ENCODE measurements at regions not wholly inside any gene's neighbourhood (a gene's known extent, or its start where the extent isn't known, plus 50 kb on each side); places are given as distances from the start of the nearest gene placed in this dataset.

DNA sequence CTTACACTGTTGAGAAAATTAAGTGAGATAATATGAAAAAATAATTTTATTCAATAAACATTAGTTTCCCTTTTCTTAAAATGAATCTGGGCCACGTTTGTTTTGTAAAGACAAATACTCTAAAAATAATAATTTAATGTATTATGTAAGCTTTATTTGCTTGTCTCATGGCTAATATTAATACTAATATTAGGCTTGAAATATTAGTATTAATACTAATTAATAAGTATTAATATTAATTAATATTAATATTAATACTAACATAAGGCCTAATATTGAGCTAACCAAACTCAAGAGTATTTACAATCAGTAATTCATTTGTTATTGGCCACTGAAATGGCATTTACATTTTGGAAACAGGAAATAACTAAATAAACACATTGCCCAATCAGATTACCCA is 280.1 kb upstream of the ESRRG start:
- TF ChIP-seq POLR2A (IDR thresholded peaks at IDR 0.05; ENCODE audit: low read length) (no peak), GATA1 (IDR thresholded peaks at IDR 0.05; ENCODE audit: low read depth, low read length) (no peak)
- no peak for DNase-seq

DNA sequence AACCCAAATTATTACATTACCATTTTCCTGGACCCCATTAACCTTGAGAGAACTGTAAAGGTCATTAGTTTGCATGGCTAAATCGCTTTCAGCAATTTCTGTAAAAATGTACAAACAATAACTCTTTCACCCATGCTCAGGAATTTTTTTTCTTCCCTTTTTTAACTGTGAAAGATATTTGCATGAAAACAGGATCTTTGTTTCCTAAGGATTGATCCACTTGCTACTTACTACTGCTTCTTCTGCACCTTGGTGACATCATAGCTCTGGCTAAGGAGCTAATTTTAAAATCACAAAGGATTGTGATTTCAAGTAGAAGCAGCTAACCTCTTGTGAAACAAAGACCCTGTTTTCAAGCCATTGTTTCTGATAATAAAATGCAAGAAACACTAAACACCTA is 274.6 kb upstream of the ESRRG start:
- TF ChIP-seq POLR2A (IDR thresholded peaks at IDR 0.05; ENCODE audit: low read length) (no peak), GATA1 (IDR thresholded peaks at IDR 0.05; ENCODE audit: low read depth, low read length) (no peak)

DNA sequence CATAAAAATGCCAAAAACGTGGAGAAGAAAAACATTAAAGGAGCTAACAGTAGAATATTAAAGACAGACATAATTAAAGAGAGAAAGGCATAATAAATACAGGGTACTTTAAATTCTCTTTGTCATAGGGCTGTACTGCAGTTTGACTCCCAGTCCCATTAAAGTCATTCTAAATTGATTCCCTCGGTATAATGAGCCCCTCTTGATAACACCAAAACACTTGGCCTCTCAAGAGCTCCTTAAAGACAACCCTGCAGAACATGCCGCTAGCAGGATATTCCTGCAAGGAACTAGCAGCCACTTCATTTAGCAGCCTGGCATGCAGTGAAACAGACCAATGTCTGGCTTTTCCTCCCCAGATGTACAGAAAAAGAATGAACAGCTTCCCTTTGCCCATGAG is 273.8 kb upstream of the ESRRG start:
- TF ChIP-seq GATA1 (IDR thresholded peaks at IDR 0.05; ENCODE audit: low read depth, low read length) (no peak), POLR2A (IDR thresholded peaks at IDR 0.05; ENCODE audit: low read length) (no peak)
- DNase-seq = no peak

More for the DNA sequence above, 274.6 kb upstream of the ESRRG start:
- no peak for DNase-seq

DNA sequence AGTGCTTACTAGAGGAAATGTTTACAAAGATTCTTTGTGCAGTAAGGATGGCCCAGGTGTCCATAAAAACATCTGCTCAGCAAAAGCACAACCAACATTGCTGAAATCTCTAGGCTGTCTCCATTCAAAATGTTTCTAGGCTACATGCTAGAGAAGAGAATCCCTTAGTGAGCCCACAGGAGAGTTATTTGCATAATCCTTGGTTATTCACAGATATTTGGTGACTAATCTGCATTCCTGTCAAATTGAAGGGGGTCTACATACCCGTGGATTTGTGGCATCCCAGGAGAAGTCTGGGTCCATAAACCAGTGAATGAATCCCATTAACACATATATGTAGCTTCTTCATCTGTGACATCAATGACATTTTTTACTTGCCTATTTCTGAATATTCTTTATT is 261.3 kb upstream of the ESRRG start:
- no peak for TF ChIP-seq POLR2A (IDR thresholded peaks at IDR 0.05; ENCODE audit: low read length)
- no peak for TF ChIP-seq GATA1 (IDR thresholded peaks at IDR 0.05; ENCODE audit: low read depth, low read length)
- no peak for DNase-seq

DNA sequence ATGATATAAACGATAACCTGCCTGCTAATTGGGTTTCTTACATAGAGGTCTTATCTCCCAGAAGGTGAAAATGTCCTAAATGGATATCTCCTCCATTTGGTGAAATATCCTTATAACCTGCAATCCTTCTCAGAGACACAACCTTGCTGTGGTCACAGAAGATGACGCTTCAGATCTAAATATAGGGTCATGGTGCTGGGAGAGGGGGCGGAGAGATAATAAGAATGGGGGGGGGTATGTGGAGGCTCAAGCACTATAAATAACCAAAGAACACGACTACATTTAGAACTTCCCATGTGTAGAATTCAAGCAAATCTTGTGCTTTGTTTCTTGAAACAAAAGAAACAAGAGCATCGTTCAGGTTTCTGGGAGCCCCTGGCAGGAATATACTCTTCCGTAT is 260.6 kb upstream of the ESRRG start:
- TF ChIP-seq POLR2A (IDR thresholded peaks at IDR 0.05; ENCODE audit: low read length) (no peak), GATA1 (IDR thresholded peaks at IDR 0.05; ENCODE audit: low read depth, low read length) (no peak)
- no peak for DNase-seq

DNA sequence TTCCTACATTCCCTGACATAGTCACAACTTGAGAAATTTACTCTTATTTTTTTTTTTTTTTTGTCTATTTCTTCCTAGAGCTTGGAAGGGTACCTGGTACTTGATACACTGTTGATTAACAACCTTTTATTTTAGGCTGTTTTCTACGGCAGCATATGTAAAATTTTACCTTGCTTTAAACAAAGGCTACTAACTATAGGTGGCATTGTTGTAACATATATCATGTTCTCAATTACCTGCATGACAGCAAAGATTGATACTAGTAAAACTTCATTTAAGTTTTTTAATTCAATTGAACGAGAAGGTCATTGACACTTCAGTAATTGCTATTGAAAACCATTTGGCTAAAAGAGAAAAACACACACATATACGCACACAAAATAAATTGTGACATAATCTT is 238.3 kb upstream of the ESRRG start:
- DNase-seq = no peak
- no peak for TF ChIP-seq POLR2A (IDR thresholded peaks at IDR 0.05; ENCODE audit: low read length)
- no peak for TF ChIP-seq GATA1 (IDR thresholded peaks at IDR 0.05; ENCODE audit: low read depth, low read length)

DNA sequence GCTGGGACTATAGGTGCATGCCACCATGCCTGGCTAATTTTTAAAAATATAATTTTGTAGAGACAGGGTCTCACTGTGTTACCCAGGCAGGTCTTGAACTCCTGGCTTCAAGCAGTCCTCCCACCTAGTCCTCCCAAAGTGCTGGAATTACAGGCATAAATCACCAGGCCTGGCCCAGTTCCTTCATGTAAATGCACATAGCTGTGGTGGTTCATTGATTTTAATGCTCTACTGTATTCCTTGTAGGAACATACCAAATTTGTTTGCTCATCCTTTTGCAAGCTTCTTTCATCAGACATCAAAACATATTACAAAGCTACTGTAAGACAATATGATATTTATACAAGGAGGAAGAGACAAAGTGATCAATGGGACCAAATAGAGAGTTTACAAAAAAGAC is 237.5 kb upstream of the ESRRG start:
- no peak for DNase-seq

DNA sequence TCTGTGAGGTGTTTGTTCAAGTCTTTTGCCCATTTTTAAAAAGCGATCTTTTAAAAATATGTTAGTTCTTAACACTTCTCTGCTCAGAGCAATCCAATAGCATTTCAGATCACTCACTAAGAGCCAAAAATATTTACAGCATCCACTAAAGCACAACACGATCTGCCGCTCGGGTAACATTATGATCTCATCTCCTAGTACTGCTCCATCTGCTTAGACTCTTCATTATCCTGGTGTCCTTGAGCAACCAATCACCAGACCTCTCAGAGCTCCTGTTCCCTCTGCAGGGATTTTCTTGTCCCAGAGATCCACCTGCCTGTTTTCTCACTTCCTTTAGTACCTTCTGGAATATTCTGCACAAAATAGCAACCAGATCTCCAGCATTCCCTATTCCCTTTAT is 235.3 kb upstream of the ESRRG start:
- TF ChIP-seq POLR2A (IDR thresholded peaks at IDR 0.05; ENCODE audit: low read length) (no peak), GATA1 (IDR thresholded peaks at IDR 0.05; ENCODE audit: low read depth, low read length) (no peak)
- no peak for DNase-seq

More for the DNA sequence above, 237.5 kb upstream of the ESRRG start:
- TF ChIP-seq POLR2A (IDR thresholded peaks at IDR 0.05; ENCODE audit: low read length) (no peak), GATA1 (IDR thresholded peaks at IDR 0.05; ENCODE audit: low read depth, low read length) (no peak)

DNA sequence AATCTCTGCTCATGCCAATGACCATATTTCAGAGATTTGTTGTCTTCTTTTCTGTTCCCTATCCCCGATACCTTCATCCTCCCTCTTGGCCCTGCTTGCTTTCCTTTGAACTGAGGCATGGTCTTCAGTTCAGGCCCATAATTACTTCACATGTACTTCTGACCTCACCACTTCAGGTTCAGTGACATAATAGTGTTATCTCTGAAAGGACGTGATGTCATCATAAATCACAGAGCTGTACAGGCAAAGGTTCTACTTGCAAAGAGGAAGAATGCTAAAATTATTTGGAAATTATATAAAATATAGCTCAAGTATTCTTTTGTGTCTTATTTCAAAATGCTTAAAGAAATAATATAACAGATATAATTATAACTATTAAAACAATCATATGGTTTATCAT is 230.3 kb upstream of the ESRRG start:
- TF ChIP-seq POLR2A (IDR thresholded peaks at IDR 0.05; ENCODE audit: low read length) = no peak
- TF ChIP-seq GATA1 (IDR thresholded peaks at IDR 0.05; ENCODE audit: low read depth, low read length) = no peak
- DNase-seq = no peak

DNA sequence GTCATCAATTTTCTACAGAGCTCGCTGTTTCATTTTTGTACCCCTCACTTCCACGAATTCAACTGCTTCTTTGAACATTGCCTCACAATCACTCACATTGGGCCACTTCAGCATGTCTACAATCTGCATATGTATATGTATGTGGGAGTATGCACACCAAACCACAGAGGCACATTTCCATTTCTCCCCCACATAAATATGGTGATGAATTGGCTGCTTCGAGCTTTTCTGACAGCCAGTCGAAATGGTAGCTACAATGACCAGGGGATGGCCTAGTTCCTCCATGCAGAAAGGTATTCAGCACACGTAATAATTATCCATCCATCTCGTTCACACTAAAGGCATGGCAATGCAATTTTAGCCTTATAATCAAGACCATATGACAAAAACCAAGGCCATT is 229.6 kb upstream of the ESRRG start:
- DNase-seq = no peak
- no peak for TF ChIP-seq GATA1 (IDR thresholded peaks at IDR 0.05; ENCODE audit: low read depth, low read length)
- no peak for TF ChIP-seq POLR2A (IDR thresholded peaks at IDR 0.05; ENCODE audit: low read length)

DNA sequence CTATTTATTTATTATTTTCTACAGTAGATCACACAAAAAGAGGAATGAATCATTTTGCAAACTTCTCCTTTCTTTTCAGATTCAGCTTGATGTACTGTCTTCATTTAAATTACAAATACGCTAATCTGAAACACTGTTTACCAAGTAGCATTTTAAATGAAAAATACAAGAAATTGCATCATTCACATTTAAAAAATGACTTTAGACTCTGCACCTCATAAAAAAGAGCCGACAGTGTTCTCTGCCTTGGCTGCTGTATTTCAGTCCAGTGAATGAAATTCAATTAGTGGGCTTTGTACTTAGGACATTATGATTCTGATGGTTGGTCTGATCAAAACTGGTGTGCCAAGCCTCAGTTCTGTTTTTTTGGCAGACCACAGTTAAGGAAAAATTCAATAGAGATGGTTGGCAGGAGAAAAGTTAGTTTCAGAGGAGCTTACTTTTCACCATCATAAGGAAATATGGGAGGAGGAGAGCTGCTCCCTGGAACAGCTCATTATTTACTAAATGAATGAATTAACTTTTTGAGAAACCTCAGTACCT is 222.4 kb upstream of the ESRRG start:
- TF ChIP-seq POLR2A (IDR thresholded peaks at IDR 0.05; ENCODE audit: low read length) = no peak
- TF ChIP-seq GATA1 (IDR thresholded peaks at IDR 0.05; ENCODE audit: low read depth, low read length) = no peak
- DNase-seq = no peak

DNA sequence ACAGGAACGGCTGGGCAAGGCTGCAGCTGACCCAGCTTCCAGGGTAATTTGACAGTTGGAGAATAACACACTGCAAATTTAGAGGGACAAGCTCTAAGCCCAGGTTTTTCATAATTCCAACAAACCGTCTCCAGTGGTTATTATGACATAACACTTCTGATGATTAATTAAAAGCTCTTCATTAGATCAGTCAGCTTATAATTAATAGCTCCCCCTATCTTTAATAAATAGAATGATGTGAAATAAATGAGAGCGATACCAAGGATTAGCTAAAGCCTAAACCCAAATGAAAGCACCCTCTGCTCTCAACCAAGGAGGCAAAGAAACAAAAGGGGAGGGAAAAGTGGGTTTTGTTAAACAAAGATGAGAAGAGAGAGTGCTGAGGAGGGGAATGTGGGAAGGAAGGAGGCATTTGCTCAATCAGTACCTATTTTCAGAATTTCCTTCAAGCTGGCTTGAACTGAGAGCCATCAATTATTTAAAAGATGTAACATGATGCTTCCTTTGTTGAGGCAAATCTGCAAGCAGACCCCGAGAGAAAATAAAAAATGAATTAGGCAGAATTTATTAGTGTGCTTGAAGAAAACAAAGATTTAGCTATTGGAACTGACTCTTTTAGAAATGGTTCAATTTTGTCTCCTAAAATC is 221.8 kb upstream of the ESRRG start:
- DNase-seq = no peak
- TF ChIP-seq POLR2A (IDR thresholded peaks at IDR 0.05; ENCODE audit: low read length) = no peak
- TF ChIP-seq GATA1 (IDR thresholded peaks at IDR 0.05; ENCODE audit: low read depth, low read length) = no peak

DNA sequence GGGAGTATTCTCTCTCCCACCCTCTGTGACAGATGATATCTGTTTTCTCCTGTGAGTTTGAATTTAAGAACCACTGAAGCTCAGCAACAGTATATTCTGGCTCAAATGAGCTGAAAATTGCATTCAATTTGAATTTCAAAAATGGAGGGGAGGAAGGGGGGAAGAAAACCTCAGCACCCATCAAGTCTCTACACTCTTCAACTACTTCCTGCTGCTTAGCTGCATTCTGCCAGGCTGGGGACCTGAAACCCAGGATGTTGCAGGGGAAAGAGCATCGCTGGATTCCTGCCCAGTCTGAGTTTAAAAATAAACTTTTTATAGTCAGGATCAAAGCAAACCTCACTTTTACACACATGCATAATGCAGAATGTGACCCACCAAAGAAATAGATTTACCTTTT is 214.3 kb upstream of the ESRRG start:
- DNase-seq = no peak
- TF ChIP-seq GATA1 (IDR thresholded peaks at IDR 0.05; ENCODE audit: low read depth, low read length) = no peak
- no peak for TF ChIP-seq POLR2A (IDR thresholded peaks at IDR 0.05; ENCODE audit: low read length)

DNA sequence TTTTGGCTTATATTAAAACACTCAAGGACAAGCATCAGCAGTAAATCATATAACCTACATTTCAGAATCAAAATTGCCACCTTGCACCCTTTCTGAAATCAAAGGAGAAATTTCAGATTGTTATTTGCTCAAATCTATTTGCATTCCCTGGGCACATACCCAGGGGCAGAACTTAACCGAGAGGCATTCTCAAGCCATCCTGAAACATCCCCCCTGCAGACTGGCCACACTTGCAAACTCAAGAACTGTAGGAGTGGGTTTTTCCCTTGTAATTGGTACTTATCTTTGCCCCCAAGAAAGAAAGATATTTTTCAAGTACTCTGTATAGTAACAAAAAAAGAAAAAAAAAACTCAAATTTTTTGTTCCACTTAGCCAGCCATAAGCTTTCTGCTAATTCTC is 213.6 kb upstream of the ESRRG start:
- no peak for TF ChIP-seq GATA1 (IDR thresholded peaks at IDR 0.05; ENCODE audit: low read depth, low read length)
- TF ChIP-seq POLR2A (IDR thresholded peaks at IDR 0.05; ENCODE audit: low read length) = no peak
- DNase-seq = no peak

DNA sequence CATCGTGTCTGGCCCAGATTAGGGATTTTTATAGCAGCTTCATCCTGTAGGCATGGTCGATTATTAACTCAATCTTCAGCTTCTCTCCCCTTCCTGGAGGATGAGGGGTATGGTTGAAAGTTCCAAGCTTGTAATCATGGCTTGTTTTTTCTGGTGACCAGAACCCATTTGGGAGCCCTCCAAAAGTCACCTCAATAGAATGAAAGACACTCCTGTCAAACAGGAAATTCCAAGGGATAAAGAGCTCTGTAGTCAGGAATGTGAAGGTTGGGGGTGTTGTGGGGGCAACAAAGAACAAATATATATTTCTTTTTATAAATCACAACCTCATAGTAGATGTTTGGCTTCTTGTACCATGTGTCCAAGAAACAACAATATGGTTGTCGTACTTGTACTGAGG is 212.7 kb upstream of the ESRRG start:
- DNase-seq = no peak
- no peak for TF ChIP-seq POLR2A (IDR thresholded peaks at IDR 0.05; ENCODE audit: low read length)
- no peak for TF ChIP-seq GATA1 (IDR thresholded peaks at IDR 0.05; ENCODE audit: low read depth, low read length)
